HEK293 (cell line): ENCODE measurements at regions not wholly inside any gene's neighbourhood (a gene's known extent, or its start where the extent isn't known, plus 50 kb on each side); places are given as distances from the start of the nearest gene placed in this dataset.

Experiments
- CTCF ChIA-PET: fragments of 350-600 bp; formaldehyde crosslinking; extraction: SDS; loops from one replicate; lab custom pipeline; 2021; ENCODE audit warnings: antibody characterized with exemption; lab: Yijun Ruan, JAX
- POLR2A ChIA-PET: fragments of 300-600 bp; formaldehyde crosslinking; extraction: SDS; loops from one replicate; lab custom pipeline; 2020; ENCODE audit warnings: antibody characterized with exemption, inconsistent platforms; lab: Yijun Ruan, JAX
- H3K27ac ChIP-seq: fragments of 200-500 bp; sonication (Bioruptor generic); 2 replicates; pipeline ENCODE4 v1.5.1; 2014; ENCODE audit warnings: low read depth, low read length, control low read depth, inconsistent platforms; ENCODE audit errors: extremely low read depth
- H3K36me3 ChIP-seq, 2 experiments: fragments of 200-500 bp in 1 of 2; sonication (Bioruptor generic) in 1 of 2; 1 replicate in 1 of 2; 2 replicates in 1 of 2; pipeline ENCODE4 v1.5.1; 2014 to 2017; ENCODE audit warnings: inconsistent platforms in 2 of 2, low read length in 2 of 2; ENCODE audit not compliant: control insufficient read depth in 2 of 2, insufficient read depth in 1 of 2
- H3K4me1 ChIP-seq: fragments of 200-500 bp; sonication (Bioruptor generic); 2 replicates; pipeline ENCODE4 v1.5.1; 2014; ENCODE audit warnings: mild to moderate bottlenecking, low read length, inconsistent platforms; ENCODE audit not compliant: control insufficient read depth, insufficient read depth
- H3K4me3 ChIP-seq: 2 replicates; pipeline ENCODE4 v1.5.1; 2011; ENCODE audit warnings: low read depth, mild to moderate bottlenecking, control low read depth, low read length, moderate library complexity
- H3K9me3 ChIP-seq: fragments of 200-500 bp; sonication (Bioruptor generic); 2 replicates; pipeline ENCODE4 v1.5.1; 2014; ENCODE audit warnings: low read depth, low read length, inconsistent platforms; ENCODE audit not compliant: control insufficient read depth, insufficient read depth
- GLI4 ChIP-seq: fragments of 450-650 bp; formaldehyde crosslinking; IDR thresholded peaks from 2 replicates; pipeline ENCODE4 v1.5.1; 2016; ENCODE audit warnings: missing biosample characterization, missing genetic modification characterization
- HOXA7 ChIP-seq: sonication (generic); formaldehyde crosslinking; IDR thresholded peaks from 2 replicates; pipeline ENCODE4 v1.8.1; 2022; ENCODE audit warnings: missing genetic modification reagents, borderline replicate concordance
- HOXD13 ChIP-seq: sonication (generic); formaldehyde crosslinking; IDR thresholded peaks from 2 replicates; pipeline ENCODE4 v1.8.0; 2022; ENCODE audit warnings: missing genetic modification reagents, borderline replicate concordance
- OVOL3 ChIP-seq: fragments of 450-650 bp; formaldehyde crosslinking; IDR thresholded peaks from 2 replicates; pipeline ENCODE4 v1.5.1; 2016; ENCODE audit warnings: missing biosample characterization, missing genetic modification characterization
- SCRT1 ChIP-seq: fragments of 450-650 bp; formaldehyde crosslinking; IDR thresholded peaks from 2 replicates; pipeline ENCODE4 v1.5.1; 2016; ENCODE audit warnings: missing biosample characterization, missing genetic modification characterization, borderline replicate concordance
- YY1 ChIP-seq: fragments of 450-650 bp; formaldehyde crosslinking; IDR thresholded peaks from 2 replicates; pipeline ENCODE4 v1.5.1; 2018; ENCODE audit warnings: missing biosample characterization, missing genetic modification characterization
- ZBTB48 ChIP-seq: fragments of 450-650 bp; formaldehyde crosslinking; IDR thresholded peaks from 2 replicates; pipeline ENCODE4 v1.5.1; 2016; ENCODE audit warnings: missing biosample characterization, missing genetic modification characterization
- ZBTB6 ChIP-seq: fragments of 450-650 bp; formaldehyde crosslinking; IDR thresholded peaks from 2 replicates; pipeline ENCODE4 v1.5.1; 2017; ENCODE audit warnings: missing biosample characterization, missing genetic modification characterization
- ZEB2 ChIP-seq: fragments of 450-650 bp; formaldehyde crosslinking; IDR thresholded peaks from 2 replicates; pipeline ENCODE4 v1.5.1; 2016; ENCODE audit warnings: missing biosample characterization, missing genetic modification characterization
- ZNF112 ChIP-seq: fragments of 450-650 bp; formaldehyde crosslinking; IDR thresholded peaks from 2 replicates; pipeline ENCODE4 v1.5.0; 2017; ENCODE audit warnings: missing biosample characterization, missing genetic modification characterization
- ZNF114 ChIP-seq: fragments of 450-650 bp; formaldehyde crosslinking; IDR thresholded peaks from 2 replicates; pipeline ENCODE4 v1.5.0; 2017; ENCODE audit warnings: missing biosample characterization, missing genetic modification characterization
- ZNF174 ChIP-seq: fragments of 450-650 bp; formaldehyde crosslinking; IDR thresholded peaks from 2 replicates; pipeline ENCODE4 v1.5.0; 2017; ENCODE audit warnings: missing biosample characterization, mild to moderate bottlenecking, missing genetic modification characterization
- ZNF19 ChIP-seq: fragments of 450-650 bp; formaldehyde crosslinking; IDR thresholded peaks from 2 replicates; pipeline ENCODE4; 2016; ENCODE audit warnings: missing biosample characterization, missing genetic modification characterization, low read depth
- ZNF24 ChIP-seq: fragments of 450-650 bp; formaldehyde crosslinking; IDR thresholded peaks from 2 replicates; pipeline ENCODE4 v1.5.1; 2016; ENCODE audit warnings: missing biosample characterization, missing genetic modification characterization
- ZNF274 ChIP-seq, 2 experiments: fragments of 200-500 bp in 1 of 2; fragments of 450-650 bp in 1 of 2; sonication (Bioruptor generic) in 1 of 2; formaldehyde crosslinking in 1 of 2; IDR thresholded peaks; 2 replicates each; pipeline versions ENCODE4 v1.5.1 to v1.6.1; 2014 to 2016; ENCODE audit warnings: borderline replicate concordance in 1 of 2, inconsistent platforms in 1 of 2, low read length in 1 of 2, missing biosample characterization in 1 of 2, missing genetic modification characterization in 1 of 2
- ZNF37A ChIP-seq: fragments of 450-650 bp; IDR thresholded peaks from 2 replicates; pipeline ENCODE4 v1.5.1; 2018; ENCODE audit warnings: missing biosample characterization, missing genetic modification characterization
- ZNF404 ChIP-seq: fragments of 450-650 bp; formaldehyde crosslinking; IDR thresholded peaks from 2 replicates; pipeline ENCODE4 v1.5.1; 2017; ENCODE audit warnings: missing biosample characterization, missing genetic modification characterization
- ZNF514 ChIP-seq: fragments of 450-650 bp; formaldehyde crosslinking; IDR thresholded peaks from 2 replicates; pipeline ENCODE4 v1.5.1; 2016; ENCODE audit warnings: missing biosample characterization, missing genetic modification characterization
- ZNF654 ChIP-seq: fragments of 450-650 bp; formaldehyde crosslinking; IDR thresholded peaks from 2 replicates; pipeline ENCODE4 v1.5.1; 2016; ENCODE audit warnings: low read depth, missing biosample characterization, missing genetic modification characterization
- ZNF701 ChIP-seq: fragments of 450-650 bp; formaldehyde crosslinking; IDR thresholded peaks from 2 replicates; pipeline ENCODE4 v1.5.1; 2016; ENCODE audit warnings: missing biosample characterization, missing genetic modification characterization
- ZSCAN23 ChIP-seq: fragments of 450-650 bp; formaldehyde crosslinking; IDR thresholded peaks from 2 replicates; pipeline ENCODE4 v1.5.1; 2016; ENCODE audit warnings: missing biosample characterization, missing genetic modification characterization
- TF ChIP-seq, protein P1 (sequence below): fragments of 450-650 bp; formaldehyde crosslinking; IDR thresholded peaks from 2 replicates; pipeline ENCODE4 v1.5.1; 2016; ENCODE audit warnings: missing biosample characterization, missing genetic modification characterization
- TF ChIP-seq, protein P2 (sequence below): fragments of 450-650 bp; formaldehyde crosslinking; IDR thresholded peaks from 2 replicates; pipeline ENCODE4 v1.5.1; 2016; ENCODE audit warnings: missing biosample characterization, missing genetic modification characterization, borderline replicate concordance
- TF ChIP-seq, protein P3 (sequence below): fragments of 450-650 bp; formaldehyde crosslinking; IDR thresholded peaks from 2 replicates; pipeline ENCODE4 v1.5.1; 2016; ENCODE audit warnings: missing biosample characterization, missing genetic modification characterization, low read depth
- TF ChIP-seq, protein P4 (sequence below): fragments of 450-650 bp; formaldehyde crosslinking; IDR thresholded peaks from 2 replicates; pipeline ENCODE4 v1.5.1; 2016; ENCODE audit warnings: missing biosample characterization, missing genetic modification characterization

DNA sequence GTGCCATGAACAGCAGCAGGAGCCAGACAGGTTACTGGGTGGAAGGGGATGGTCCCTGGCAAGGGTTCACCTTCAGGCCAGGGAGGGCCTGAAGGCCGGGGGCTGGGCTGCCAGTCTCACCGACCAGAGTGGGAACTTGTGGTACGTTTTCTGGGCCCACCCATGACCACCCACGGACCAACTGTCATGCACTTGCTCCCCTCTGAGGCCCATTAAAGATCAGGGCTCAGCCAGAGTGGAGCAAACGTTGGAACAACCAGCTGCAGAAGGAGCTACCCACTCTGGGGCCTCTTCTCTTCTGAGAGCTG lies 436.7 kb upstream of the PRMT6 start:
- Histone ChIP-seq H3K4me3 (no peak overlapping the region), H3K4me1 (no peaks in the 10 kb centered on the region), H3K27ac (no peak overlapping the region), H3K9me3 (no peaks in the 10 kb centered on the region), H3K36me3 (no peaks in the 10 kb centered on the region)
- ChIA-PET CTCF (no interaction called here), POLR2A (no interaction called here)
- TF ChIP-seq ZNF37A (tag by site-specific recombination), result no peak
- no peak for TF ChIP-seq ZNF404 (tag by site-specific recombination)
- no peak for TF ChIP-seq GLI4
- no peak for TF ChIP-seq OVOL3 (tag by site-specific recombination)
- no peak for TF ChIP-seq ZBTB48 (tag by site-specific recombination)
- TF ChIP-seq ZEB2 (tag by site-specific recombination), result no peak
- TF ChIP-seq ZNF24 (tag by site-specific recombination), result no peak
- TF ChIP-seq, protein P1, sequence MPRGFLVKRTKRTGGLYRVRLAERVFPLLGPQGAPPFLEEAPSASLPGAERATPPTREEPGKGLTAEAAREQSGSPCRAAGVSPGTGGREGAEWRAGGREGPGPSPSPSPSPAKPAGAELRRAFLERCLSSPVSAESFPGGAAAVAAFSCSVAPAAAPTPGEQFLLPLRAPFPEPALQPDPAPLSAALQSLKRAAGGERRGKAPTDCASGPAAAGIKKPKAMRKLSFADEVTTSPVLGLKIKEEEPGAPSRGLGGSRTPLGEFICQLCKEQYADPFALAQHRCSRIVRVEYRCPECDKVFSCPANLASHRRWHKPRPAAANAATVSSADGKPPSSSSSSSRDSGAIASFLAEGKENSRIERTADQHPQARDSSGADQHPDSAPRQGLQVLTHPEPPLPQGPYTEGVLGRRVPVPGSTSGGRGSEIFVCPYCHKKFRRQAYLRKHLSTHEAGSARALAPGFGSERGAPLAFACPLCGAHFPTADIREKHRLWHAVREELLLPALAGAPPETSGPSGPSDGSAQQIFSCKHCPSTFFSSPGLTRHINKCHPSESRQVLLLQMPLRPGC, result no peak
- no peak for TF ChIP-seq ZNF112
- TF ChIP-seq, protein P2, sequence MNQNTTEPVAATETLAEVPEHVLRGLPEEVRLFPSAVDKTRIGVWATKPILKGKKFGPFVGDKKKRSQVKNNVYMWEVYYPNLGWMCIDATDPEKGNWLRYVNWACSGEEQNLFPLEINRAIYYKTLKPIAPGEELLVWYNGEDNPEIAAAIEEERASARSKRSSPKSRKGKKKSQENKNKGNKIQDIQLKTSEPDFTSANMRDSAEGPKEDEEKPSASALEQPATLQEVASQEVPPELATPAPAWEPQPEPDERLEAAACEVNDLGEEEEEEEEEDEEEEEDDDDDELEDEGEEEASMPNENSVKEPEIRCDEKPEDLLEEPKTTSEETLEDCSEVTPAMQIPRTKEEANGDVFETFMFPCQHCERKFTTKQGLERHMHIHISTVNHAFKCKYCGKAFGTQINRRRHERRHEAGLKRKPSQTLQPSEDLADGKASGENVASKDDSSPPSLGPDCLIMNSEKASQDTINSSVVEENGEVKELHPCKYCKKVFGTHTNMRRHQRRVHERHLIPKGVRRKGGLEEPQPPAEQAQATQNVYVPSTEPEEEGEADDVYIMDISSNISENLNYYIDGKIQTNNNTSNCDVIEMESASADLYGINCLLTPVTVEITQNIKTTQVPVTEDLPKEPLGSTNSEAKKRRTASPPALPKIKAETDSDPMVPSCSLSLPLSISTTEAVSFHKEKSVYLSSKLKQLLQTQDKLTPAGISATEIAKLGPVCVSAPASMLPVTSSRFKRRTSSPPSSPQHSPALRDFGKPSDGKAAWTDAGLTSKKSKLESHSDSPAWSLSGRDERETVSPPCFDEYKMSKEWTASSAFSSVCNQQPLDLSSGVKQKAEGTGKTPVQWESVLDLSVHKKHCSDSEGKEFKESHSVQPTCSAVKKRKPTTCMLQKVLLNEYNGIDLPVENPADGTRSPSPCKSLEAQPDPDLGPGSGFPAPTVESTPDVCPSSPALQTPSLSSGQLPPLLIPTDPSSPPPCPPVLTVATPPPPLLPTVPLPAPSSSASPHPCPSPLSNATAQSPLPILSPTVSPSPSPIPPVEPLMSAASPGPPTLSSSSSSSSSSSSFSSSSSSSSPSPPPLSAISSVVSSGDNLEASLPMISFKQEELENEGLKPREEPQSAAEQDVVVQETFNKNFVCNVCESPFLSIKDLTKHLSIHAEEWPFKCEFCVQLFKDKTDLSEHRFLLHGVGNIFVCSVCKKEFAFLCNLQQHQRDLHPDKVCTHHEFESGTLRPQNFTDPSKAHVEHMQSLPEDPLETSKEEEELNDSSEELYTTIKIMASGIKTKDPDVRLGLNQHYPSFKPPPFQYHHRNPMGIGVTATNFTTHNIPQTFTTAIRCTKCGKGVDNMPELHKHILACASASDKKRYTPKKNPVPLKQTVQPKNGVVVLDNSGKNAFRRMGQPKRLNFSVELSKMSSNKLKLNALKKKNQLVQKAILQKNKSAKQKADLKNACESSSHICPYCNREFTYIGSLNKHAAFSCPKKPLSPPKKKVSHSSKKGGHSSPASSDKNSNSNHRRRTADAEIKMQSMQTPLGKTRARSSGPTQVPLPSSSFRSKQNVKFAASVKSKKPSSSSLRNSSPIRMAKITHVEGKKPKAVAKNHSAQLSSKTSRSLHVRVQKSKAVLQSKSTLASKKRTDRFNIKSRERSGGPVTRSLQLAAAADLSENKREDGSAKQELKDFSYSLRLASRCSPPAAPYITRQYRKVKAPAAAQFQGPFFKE, result no peak
- no peak for TF ChIP-seq ZNF19 (tag by site-specific recombination)
- no peak for TF ChIP-seq ZBTB6 (tag by site-specific recombination)
- TF ChIP-seq, all 188 proteins: peak for 0

- Histone ChIP-seq H3K4me1 (no peaks in the 10 kb centered on the region), H3K27ac (no peak overlapping the region), H3K9me3 (no peaks in the 10 kb centered on the region), H3K36me3 (no peaks in the 10 kb centered on the region), H3K4me3 (no peak overlapping the region)
- ChIA-PET CTCF (no interaction called here), POLR2A (no interaction called here)
- TF ChIP-seq, protein P3, sequence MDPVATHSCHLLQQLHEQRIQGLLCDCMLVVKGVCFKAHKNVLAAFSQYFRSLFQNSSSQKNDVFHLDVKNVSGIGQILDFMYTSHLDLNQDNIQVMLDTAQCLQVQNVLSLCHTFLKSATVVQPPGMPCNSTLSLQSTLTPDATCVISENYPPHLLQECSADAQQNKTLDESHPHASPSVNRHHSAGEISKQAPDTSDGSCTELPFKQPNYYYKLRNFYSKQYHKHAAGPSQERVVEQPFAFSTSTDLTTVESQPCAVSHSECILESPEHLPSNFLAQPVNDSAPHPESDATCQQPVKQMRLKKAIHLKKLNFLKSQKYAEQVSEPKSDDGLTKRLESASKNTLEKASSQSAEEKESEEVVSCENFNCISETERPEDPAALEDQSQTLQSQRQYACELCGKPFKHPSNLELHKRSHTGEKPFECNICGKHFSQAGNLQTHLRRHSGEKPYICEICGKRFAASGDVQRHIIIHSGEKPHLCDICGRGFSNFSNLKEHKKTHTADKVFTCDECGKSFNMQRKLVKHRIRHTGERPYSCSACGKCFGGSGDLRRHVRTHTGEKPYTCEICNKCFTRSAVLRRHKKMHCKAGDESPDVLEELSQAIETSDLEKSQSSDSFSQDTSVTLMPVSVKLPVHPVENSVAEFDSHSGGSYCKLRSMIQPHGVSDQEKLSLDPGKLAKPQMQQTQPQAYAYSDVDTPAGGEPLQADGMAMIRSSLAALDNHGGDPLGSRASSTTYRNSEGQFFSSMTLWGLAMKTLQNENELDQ, result no peak
- TF ChIP-seq, protein P4, sequence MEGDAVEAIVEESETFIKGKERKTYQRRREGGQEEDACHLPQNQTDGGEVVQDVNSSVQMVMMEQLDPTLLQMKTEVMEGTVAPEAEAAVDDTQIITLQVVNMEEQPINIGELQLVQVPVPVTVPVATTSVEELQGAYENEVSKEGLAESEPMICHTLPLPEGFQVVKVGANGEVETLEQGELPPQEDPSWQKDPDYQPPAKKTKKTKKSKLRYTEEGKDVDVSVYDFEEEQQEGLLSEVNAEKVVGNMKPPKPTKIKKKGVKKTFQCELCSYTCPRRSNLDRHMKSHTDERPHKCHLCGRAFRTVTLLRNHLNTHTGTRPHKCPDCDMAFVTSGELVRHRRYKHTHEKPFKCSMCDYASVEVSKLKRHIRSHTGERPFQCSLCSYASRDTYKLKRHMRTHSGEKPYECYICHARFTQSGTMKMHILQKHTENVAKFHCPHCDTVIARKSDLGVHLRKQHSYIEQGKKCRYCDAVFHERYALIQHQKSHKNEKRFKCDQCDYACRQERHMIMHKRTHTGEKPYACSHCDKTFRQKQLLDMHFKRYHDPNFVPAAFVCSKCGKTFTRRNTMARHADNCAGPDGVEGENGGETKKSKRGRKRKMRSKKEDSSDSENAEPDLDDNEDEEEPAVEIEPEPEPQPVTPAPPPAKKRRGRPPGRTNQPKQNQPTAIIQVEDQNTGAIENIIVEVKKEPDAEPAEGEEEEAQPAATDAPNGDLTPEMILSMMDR (tag by site-specific recombination), result no peak
- TF ChIP-seq HOXD13 (CRISPR knock-in tag) (no peak), ZNF514 (no peak), ZSCAN23 (tag by site-specific recombination) (no peak), ZNF701 (tag by site-specific recombination) (no peak), ZNF114 (tag by site-specific recombination) (no peak), ZNF174 (tag by site-specific recombination) (no peak), YY1 (tag by site-specific recombination) (no peak), ZNF274 (IDR thresholded peaks at IDR 0.05; ENCODE audit: low read length) (no peak), ZNF274 (tag by site-specific recombination; IDR thresholded peaks at IDR 0.05; ENCODE audit: borderline replicate concordance) (no peak), SCRT1 (tag by site-specific recombination) (no peak), HOXA7 (CRISPR knock-in tag) (no peak), ZNF37A (tag by site-specific recombination) (no peak), ZNF654 (tag by site-specific recombination) (no peak)
Observed at GRCh38 chr1:106620521-106620954, 435.9 kb upstream of the PRMT6 start.
